ENCODE measurements at regions not wholly inside any gene's neighbourhood (a gene's known extent, or its start where the extent isn't known, plus 50 kb on each side); places are given as distances from the start of the nearest gene placed in this dataset.

GRCh38 chr7:16187131-16187530, 234.2 kb downstream of the CRPPA start:
- TF ChIP-seq BHLHE40 (IDR thresholded peaks at IDR 0.05; ENCODE audit: borderline replicate concordance) (no peak), FOXM1 (IDR thresholded peaks at IDR 0.05; ENCODE audit: borderline replicate concordance) (no peak), SP1 (IDR thresholded peaks at IDR 0.05) (no peak), PKNOX1 (IDR thresholded peaks at IDR 0.05) (no peak), TARDBP (IDR thresholded peaks at IDR 0.05) (no peak), ELF4 (IDR thresholded peaks at IDR 0.05) (no peak), HDGF (IDR thresholded peaks at IDR 0.05; ENCODE audit: borderline replicate concordance) (no peak), NFRKB (IDR thresholded peaks at IDR 0.05) (no peak), L3MBTL2 (conservative IDR thresholded peaks at IDR 0.05) (no peak)
- POLR2A ChIA-PET, result no interaction called here
- CTCF ChIA-PET, result no interaction called here

GRCh38 chr7:16178585-16178984, 242.8 kb downstream of the CRPPA start:
- CTCF ChIA-PET, result interaction anchor here (0.5 to 0.6 kb wide), 2 partner anchors 24 to 221 kb away, joined by 3 to 4 read pairs; no protein-coding TSS in a partner anchor
- POLR2A ChIA-PET, result no interaction called here
- no peak for TF ChIP-seq NFRKB (IDR thresholded peaks at IDR 0.05)
- TF ChIP-seq ARNT (IDR thresholded peaks at IDR 0.05), result no peak
- TF ChIP-seq FOXM1 (IDR thresholded peaks at IDR 0.05; ENCODE audit: borderline replicate concordance), result no peak
- TF ChIP-seq SP1 (IDR thresholded peaks at IDR 0.05), result no peak
- no peak for TF ChIP-seq CTBP1 (IDR thresholded peaks at IDR 0.05; ENCODE audit: borderline replicate concordance)
- TF ChIP-seq L3MBTL2 (conservative IDR thresholded peaks at IDR 0.05), result no peak
- no peak for TF ChIP-seq SUZ12 (IDR thresholded peaks at IDR 0.05)
- no peak for TF ChIP-seq HDGF (IDR thresholded peaks at IDR 0.05; ENCODE audit: borderline replicate concordance)
- TF ChIP-seq ELF4 (IDR thresholded peaks at IDR 0.05), result no peak
- no peak for TF ChIP-seq PKNOX1 (IDR thresholded peaks at IDR 0.05)
- TF ChIP-seq TARDBP (IDR thresholded peaks at IDR 0.05), result no peak
- TF ChIP-seq FOXK2 (IDR thresholded peaks at IDR 0.05), result no peak
- TF ChIP-seq LEF1 (IDR thresholded peaks at IDR 0.05; ENCODE audit: borderline replicate concordance), result no peak
- no peak for TF ChIP-seq BHLHE40 (IDR thresholded peaks at IDR 0.05; ENCODE audit: borderline replicate concordance)
- no peak for TF ChIP-seq ZNF384 (IDR thresholded peaks at IDR 0.05)
- no peak for TF ChIP-seq FOXA1 (IDR thresholded peaks at IDR 0.05)
- no peak for DNase-seq (ENCODE audit: extremely low spot score)

More at GRCh38 chr7:16187131-16187530, 234.2 kb downstream of the CRPPA start:
- DNase-seq (ENCODE audit: extremely low spot score), result no peak

GRCh38 chr7:16178092-16178491, 243.2 kb downstream of the CRPPA start:
- TF ChIP-seq SUZ12 (IDR thresholded peaks at IDR 0.05) (no peak), CTBP1 (IDR thresholded peaks at IDR 0.05; ENCODE audit: borderline replicate concordance) (no peak), L3MBTL2 (conservative IDR thresholded peaks at IDR 0.05) (no peak), FOXK2 (IDR thresholded peaks at IDR 0.05) (no peak), HDGF (IDR thresholded peaks at IDR 0.05; ENCODE audit: borderline replicate concordance) (no peak), SP1 (IDR thresholded peaks at IDR 0.05) (no peak), TARDBP (IDR thresholded peaks at IDR 0.05) (no peak), ELF4 (IDR thresholded peaks at IDR 0.05) (no peak), BHLHE40 (IDR thresholded peaks at IDR 0.05; ENCODE audit: borderline replicate concordance) (no peak), ARNT (IDR thresholded peaks at IDR 0.05) (no peak), FOXM1 (IDR thresholded peaks at IDR 0.05; ENCODE audit: borderline replicate concordance) (no peak), LEF1 (IDR thresholded peaks at IDR 0.05; ENCODE audit: borderline replicate concordance) (no peak), NFRKB (IDR thresholded peaks at IDR 0.05) (no peak), PKNOX1 (IDR thresholded peaks at IDR 0.05) (no peak), ZNF384 (IDR thresholded peaks at IDR 0.05) (no peak), FOXA1 (IDR thresholded peaks at IDR 0.05) (no peak)
- POLR2A ChIA-PET, result no interaction called here

GRCh38 chr7:16174253-16174652, 247.1 kb downstream of the CRPPA start:
- ChIA-PET CTCF (no interaction called here), POLR2A (no interaction called here)
- TF ChIP-seq L3MBTL2 (conservative IDR thresholded peaks at IDR 0.05), result no peak
- TF ChIP-seq FOXK2 (IDR thresholded peaks at IDR 0.05), result no peak
- no peak for TF ChIP-seq BHLHE40 (IDR thresholded peaks at IDR 0.05; ENCODE audit: borderline replicate concordance)
- no peak for TF ChIP-seq FOXA1 (IDR thresholded peaks at IDR 0.05)
- no peak for TF ChIP-seq ELF4 (IDR thresholded peaks at IDR 0.05)
- no peak for TF ChIP-seq NFRKB (IDR thresholded peaks at IDR 0.05)
- no peak for TF ChIP-seq SUZ12 (IDR thresholded peaks at IDR 0.05)
- TF ChIP-seq PKNOX1 (IDR thresholded peaks at IDR 0.05), result no peak
- no peak for TF ChIP-seq ARNT (IDR thresholded peaks at IDR 0.05)
- TF ChIP-seq LEF1 (IDR thresholded peaks at IDR 0.05; ENCODE audit: borderline replicate concordance), result no peak
- no peak for TF ChIP-seq TARDBP (IDR thresholded peaks at IDR 0.05)
- no peak for TF ChIP-seq SP1 (IDR thresholded peaks at IDR 0.05)
- TF ChIP-seq FOXM1 (IDR thresholded peaks at IDR 0.05; ENCODE audit: borderline replicate concordance), result no peak
- no peak for TF ChIP-seq CTBP1 (IDR thresholded peaks at IDR 0.05; ENCODE audit: borderline replicate concordance)
- no peak for TF ChIP-seq ZNF384 (IDR thresholded peaks at IDR 0.05)
- TF ChIP-seq HDGF (IDR thresholded peaks at IDR 0.05; ENCODE audit: borderline replicate concordance), result no peak

More at GRCh38 chr7:16178092-16178491, 243.2 kb downstream of the CRPPA start:
- CTCF ChIA-PET, result interaction anchor here (0.5 to 0.6 kb wide), 2 partner anchors 23 to 221 kb away, joined by 3 to 4 read pairs; no protein-coding TSS in a partner anchor
- DNase-seq (ENCODE audit: extremely low spot score), result no peak

GRCh38 chr7:16172366-16172765, 249.0 kb downstream of the CRPPA start:
- DNase-seq (ENCODE audit: extremely low spot score), result no peak
- ChIA-PET CTCF (no interaction called here), POLR2A (no interaction called here)
- TF ChIP-seq CTBP1 (IDR thresholded peaks at IDR 0.05; ENCODE audit: borderline replicate concordance) (no peak), ZNF384 (IDR thresholded peaks at IDR 0.05) (no peak), HDGF (IDR thresholded peaks at IDR 0.05; ENCODE audit: borderline replicate concordance) (no peak), FOXK2 (IDR thresholded peaks at IDR 0.05) (no peak), NFRKB (IDR thresholded peaks at IDR 0.05) (no peak), SP1 (IDR thresholded peaks at IDR 0.05) (no peak), ELF4 (IDR thresholded peaks at IDR 0.05) (no peak), L3MBTL2 (conservative IDR thresholded peaks at IDR 0.05) (no peak), PKNOX1 (IDR thresholded peaks at IDR 0.05) (no peak), FOXM1 (IDR thresholded peaks at IDR 0.05; ENCODE audit: borderline replicate concordance) (no peak)

More at GRCh38 chr7:16174253-16174652, 247.1 kb downstream of the CRPPA start:
- no peak for DNase-seq (ENCODE audit: extremely low spot score)
